H1 (cell line): ENCODE measurements at regions not wholly inside any gene's neighbourhood (a gene's known extent, or its start where the extent isn't known, plus 50 kb on each side); places are given as distances from the start of the nearest gene placed in this dataset.

Source experiments
- CTCF ChIA-PET: fragments of 300-600 bp; sonication (Branson Sonifier 250); formaldehyde crosslinking; loops from one replicate; lab custom pipeline; 2021; ENCODE audit not compliant: partially characterized antibody; lab: Charles Lee
- POLR2A ChIA-PET: fragments of 300-600 bp; sonication (Branson Sonifier 250); formaldehyde crosslinking; loops from one replicate; lab custom pipeline; 2021; ENCODE audit warnings: inconsistent platforms; ENCODE audit not compliant: partially characterized antibody; lab: Charles Lee
- DNase-seq, 2 experiments: peaks; one replicate each; pipeline versions ENCODE4 v3.0.0 to v3.0.0-alpha.2; 2010 to 2022; ENCODE audit warnings: low spot score in 2 of 2, low read depth in 1 of 2, mixed read lengths in 1 of 2
- FAIRE-seq: peaks from 2 replicates; lab custom pipeline; 2011; peaks lifted over from hg19 to GRCh38; lab: Jason Lieb, UNC
- H2AFZ ChIP-seq: 2 replicates; pipeline ENCODE4 v1.8.1; 2012; ENCODE audit warnings: low read length, inconsistent platforms
- H2AK5ac ChIP-seq: 2 replicates; pipeline ENCODE4 v1.6.1; 2013; ENCODE audit warnings: low read depth, low read length
- H2BK120ac ChIP-seq: replicated peaks from 2 replicates; pipeline ENCODE3; 2013; ENCODE audit warnings: low read depth, low read length, inconsistent platforms
- H2BK12ac ChIP-seq: 2 replicates; pipeline ENCODE4 v1.6.1; 2013; ENCODE audit warnings: low read depth, low read length
- H2BK15ac ChIP-seq: 2 replicates; pipeline ENCODE4 v1.6.1; 2013; ENCODE audit warnings: low read length
- H2BK20ac ChIP-seq: 2 replicates; pipeline ENCODE4 v1.6.1; 2013; ENCODE audit warnings: low read length
- H2BK5ac ChIP-seq: 2 replicates; pipeline ENCODE4 v1.6.1; 2013; ENCODE audit warnings: low read depth, low read length
- H3K14ac ChIP-seq: 2 replicates; pipeline ENCODE4 v1.6.1; 2013; ENCODE audit warnings: inconsistent platforms; ENCODE audit not compliant: insufficient read length
- H3K18ac ChIP-seq: 2 replicates; pipeline ENCODE4 v1.6.1; 2013; ENCODE audit warnings: low read length; ENCODE audit errors: extremely low read depth
- H3K23ac ChIP-seq: 2 replicates; pipeline ENCODE4 v1.6.1; 2013; ENCODE audit warnings: inconsistent platforms; ENCODE audit not compliant: insufficient read length
- H3K23me2 ChIP-seq: 2 replicates; pipeline ENCODE4 v1.6.1; 2013; ENCODE audit warnings: low read depth, low read length
- H3K27ac ChIP-seq: 2 replicates; pipeline ENCODE4 v1.6.1; 2011; ENCODE audit warnings: low read depth, low read length, inconsistent platforms
- H3K27me3 ChIP-seq, 4 experiments: replicated peaks in 1 of 4; 1 replicate in 1 of 4; 2 replicates in 3 of 4; pipeline versions ENCODE4 v1.6.1 to v1.8.1; 2011 to 2013; ENCODE audit warnings: low read length in 3 of 4, mild to moderate bottlenecking in 3 of 4, inconsistent platforms in 2 of 4, mixed read lengths in 2 of 4, moderate library complexity in 1 of 4; ENCODE audit not compliant: control insufficient read depth in 3 of 4, insufficient read depth in 3 of 4; ENCODE audit errors: extremely low read depth in 1 of 4
- H3K36me3 ChIP-seq, 4 experiments: 2 replicates each; pipeline versions ENCODE4 v1.6.1 to v1.8.1; 2011 to 2013; ENCODE audit warnings: mild to moderate bottlenecking in 4 of 4, low read length in 3 of 4, moderate library complexity in 2 of 4, control low read depth in 1 of 4, inconsistent platforms in 1 of 4; ENCODE audit not compliant: insufficient read depth in 4 of 4, control insufficient read depth in 2 of 4
- H3K4ac ChIP-seq: replicated peaks from 2 replicates; pipeline ENCODE3; 2013; ENCODE audit warnings: low read length, low read depth, mixed read lengths, inconsistent platforms; ENCODE audit not compliant: insufficient read length
- H3K4me1 ChIP-seq, 4 experiments: replicated peaks in 1 of 4; 1 replicate in 1 of 4; 2 replicates in 3 of 4; pipeline versions ENCODE4 v1.6.1 to v1.8.1; 2011 to 2013; ENCODE audit warnings: low read length in 3 of 4, inconsistent platforms in 2 of 4, mixed read lengths in 1 of 4; ENCODE audit not compliant: insufficient read depth in 4 of 4, control insufficient read depth in 3 of 4
- H3K4me2 ChIP-seq, 2 experiments: 2 replicates each; pipeline versions ENCODE4 v1.6.1 to v1.8.1; 2011 to 2013; ENCODE audit warnings: low read depth in 2 of 2, low read length in 2 of 2, control low read depth in 1 of 2, inconsistent platforms in 1 of 2, mild to moderate bottlenecking in 1 of 2; ENCODE audit not compliant: insufficient read depth in 1 of 2
- H3K4me3 ChIP-seq, 4 experiments: fragments of 200-600, 300-600 bp in 1 of 4; sonication (generic), shearing (Covaris generic), sonication (Bioruptor Twin) in 1 of 4; 2 replicates each; pipeline versions ENCODE4 v1.5.1 to v1.8.1; 2011 to 2016; ENCODE audit warnings: low read length in 4 of 4, low read depth in 3 of 4, control low read depth in 2 of 4, inconsistent platforms in 2 of 4, mild to moderate bottlenecking in 2 of 4, mixed read lengths in 1 of 4, moderate library complexity in 1 of 4; ENCODE audit not compliant: insufficient read depth in 2 of 4; ENCODE audit errors: extremely low read depth in 1 of 4
- H3K56ac ChIP-seq: replicated peaks from 2 replicates; pipeline ENCODE3; 2013; ENCODE audit warnings: low read depth, mild to moderate bottlenecking, mixed read lengths, low read length, inconsistent platforms; ENCODE audit not compliant: insufficient read length
- H3K79me1 ChIP-seq: 2 replicates; pipeline ENCODE4 v1.6.1; 2013; ENCODE audit warnings: low read depth, low read length, control low read depth
- H3K79me2 ChIP-seq, 2 experiments: 2 replicates each; pipeline versions ENCODE4 v1.6.1 to v1.8.1; 2012 to 2013; ENCODE audit warnings: low read length in 2 of 2, mild to moderate bottlenecking in 2 of 2, inconsistent platforms in 1 of 2; ENCODE audit not compliant: insufficient read depth in 2 of 2, control insufficient read depth in 1 of 2
- H3K9ac ChIP-seq, 4 experiments: replicated peaks in 1 of 4; 1 replicate in 1 of 4; 2 replicates in 3 of 4; pipeline versions ENCODE4 v1.6.1 to v1.8.1; 2011 to 2013; ENCODE audit warnings: low read depth in 3 of 4, low read length in 3 of 4, control low read depth in 2 of 4, mild to moderate bottlenecking in 2 of 4, moderate library complexity in 2 of 4, inconsistent platforms in 1 of 4; ENCODE audit errors: extremely low read depth in 1 of 4
- H3K9me3 ChIP-seq, 2 experiments: 2 replicates each; pipeline versions ENCODE4 v1.6.1 to v1.8.1; 2012 to 2013; ENCODE audit warnings: mild to moderate bottlenecking in 2 of 2, moderate library complexity in 2 of 2, control low read depth in 1 of 2, inconsistent platforms in 1 of 2, low read depth in 1 of 2, low read length in 1 of 2, mixed read lengths in 1 of 2; ENCODE audit not compliant: insufficient read depth in 2 of 2
- H4K20me1 ChIP-seq, 2 experiments: replicated peaks in 1 of 2; 2 replicates each; pipeline versions ENCODE3 to v1.8.1; 2011 to 2013; ENCODE audit warnings: inconsistent platforms in 2 of 2, low read length in 2 of 2, mild to moderate bottlenecking in 1 of 2; ENCODE audit not compliant: insufficient read depth in 2 of 2, control insufficient read depth in 1 of 2
- H4K5ac ChIP-seq: 2 replicates; pipeline ENCODE4 v1.6.1; 2013; ENCODE audit warnings: low read length, low read depth, mixed read lengths, inconsistent platforms; ENCODE audit not compliant: insufficient read length
- H4K8ac ChIP-seq: 2 replicates; pipeline ENCODE4 v1.8.0; 2013; ENCODE audit warnings: mild to moderate bottlenecking, moderate library complexity, low read length, inconsistent platforms; ENCODE audit not compliant: insufficient read depth; ENCODE audit errors: extremely low read depth
- H4K91ac ChIP-seq: replicated peaks from 2 replicates; pipeline ENCODE3; 2013; ENCODE audit warnings: low read length, mixed read lengths, inconsistent platforms; ENCODE audit not compliant: insufficient read length
- CBX5 ChIP-seq: fragments of 300-800, 300-1000 bp; sonication (generic); IDR thresholded peaks from 2 replicates; pipeline ENCODE4 v1.7.1; 2016; ENCODE audit warnings: antibody characterized with exemption, low read length, low read depth
- CHD1 ChIP-seq: IDR thresholded peaks from 2 replicates; pipeline ENCODE4 v1.6.1; 2012; ENCODE audit warnings: low read depth, low read length, improper control_type of control experiment
- CHD2 ChIP-seq: IDR thresholded peaks from 2 replicates; pipeline ENCODE4 v1.6.1; 2012; ENCODE audit warnings: low read length, improper control_type of control experiment
- FOSL1 ChIP-seq: IDR thresholded peaks from 2 replicates; pipeline ENCODE4 v1.6.1; 2011; ENCODE audit warnings: mild to moderate bottlenecking, low read depth, low read length, moderate library complexity; ENCODE audit not compliant: insufficient read depth
- JUN ChIP-seq: IDR thresholded peaks from 2 replicates; pipeline ENCODE4 v1.6.1; 2011; ENCODE audit warnings: low read depth, mild to moderate bottlenecking, improper control_type of control experiment, low read length
- NANOG ChIP-seq: IDR thresholded peaks from 2 replicates; pipeline ENCODE4 v1.6.1; 2011; ENCODE audit warnings: low read length, low read depth, mild to moderate bottlenecking, inconsistent platforms; ENCODE audit not compliant: insufficient read depth, poor library complexity, severe bottlenecking
- POLR2A ChIP-seq, 2 experiments: IDR thresholded peaks; 1 replicate in 1 of 2; 2 replicates in 1 of 2; pipeline ENCODE4 v1.6.1; 2011; ENCODE audit warnings: low read depth in 2 of 2, low read length in 2 of 2, mild to moderate bottlenecking in 2 of 2; ENCODE audit errors: control extremely low read depth in 1 of 2
- POU5F1 ChIP-seq: IDR thresholded peaks from 2 replicates; pipeline ENCODE4 v1.6.1; 2011; ENCODE audit warnings: low read depth, mild to moderate bottlenecking, low read length, moderate library complexity
- RXRA ChIP-seq: IDR thresholded peaks from 2 replicates; pipeline ENCODE4 v1.6.1; 2011; ENCODE audit warnings: low read depth, mild to moderate bottlenecking, low read length, moderate library complexity; ENCODE audit not compliant: insufficient read depth
- TCF12 ChIP-seq: IDR thresholded peaks from 2 replicates; pipeline ENCODE4 v1.6.1; 2011; ENCODE audit warnings: low read depth, mild to moderate bottlenecking, low read length
- TF ChIP-seq, protein P1 (sequence below), 3 experiments: IDR thresholded peaks; 1 replicate in 2 of 3; 2 replicates in 1 of 3; pipeline versions ENCODE4 v1.5.1 to v1.6.1; 2011; ENCODE audit warnings: low read length in 3 of 3, mild to moderate bottlenecking in 3 of 3, inconsistent platforms in 2 of 3, low read depth in 1 of 3, moderate library complexity in 1 of 3; ENCODE audit not compliant: insufficient read depth in 1 of 3; ENCODE audit errors: control extremely low read depth in 1 of 3
- TF ChIP-seq, protein P2 (sequence below): IDR thresholded peaks from 2 replicates; pipeline ENCODE4 v1.6.1; 2011; ENCODE audit warnings: low read depth, mild to moderate bottlenecking, low read length; ENCODE audit not compliant: insufficient read depth
- TF ChIP-seq, protein P3 (sequence below): IDR thresholded peaks from 2 replicates; pipeline ENCODE4 v1.6.1; 2012; ENCODE audit warnings: inconsistent platforms

DNA sequence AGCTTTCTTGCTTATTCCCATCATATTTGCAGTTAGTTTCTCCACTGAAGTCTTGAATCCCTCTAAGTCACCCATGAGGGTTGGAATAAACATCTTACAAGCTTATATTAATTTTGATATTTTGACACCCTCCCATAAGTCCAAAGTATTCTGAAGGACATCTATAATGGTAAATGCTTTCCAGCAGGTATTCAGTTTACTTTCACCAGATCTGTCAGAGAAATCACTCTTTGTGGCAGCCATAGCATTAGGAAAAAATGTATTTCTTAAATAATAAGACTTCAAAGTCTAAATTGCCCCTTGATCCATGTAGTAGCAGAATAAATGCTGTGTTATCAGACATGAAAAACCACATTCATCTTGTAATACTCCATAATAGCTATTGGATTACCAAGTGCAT lies 1371.7 kb upstream of the PABPC4L start:
- no peaks in the 10 kb centered on the region for H3K79me2 ChIP-seq
- no peaks in the 10 kb centered on the region for H3K79me1 ChIP-seq
- no peak overlapping the region for H2AFZ ChIP-seq
- no peak overlapping the region for H3K56ac ChIP-seq
- no peaks in the 10 kb centered on the region for H3K36me3 ChIP-seq
- H3K9ac ChIP-seq, result no peak overlapping the region
- H4K91ac ChIP-seq, result no peak overlapping the region
- no peak overlapping the region for H2BK120ac ChIP-seq
- POLR2A ChIA-PET, result no interaction called here
- no peaks in the 10 kb centered on the region for H3K27me3 ChIP-seq
- no peaks in the 10 kb centered on the region for H4K20me1 ChIP-seq
- H3K14ac ChIP-seq, result no peak overlapping the region
- H2BK20ac ChIP-seq, result no peak overlapping the region
- no peaks in the 10 kb centered on the region for H3K23me2 ChIP-seq
- H3K27ac ChIP-seq, result no peak overlapping the region
- DNase-seq (no peak), FAIRE-seq (no peak)
- no peak overlapping the region for H4K8ac ChIP-seq
- H3K4ac ChIP-seq, result no peak overlapping the region
- H2BK15ac ChIP-seq, result no peak overlapping the region
- no peak overlapping the region for H2BK12ac ChIP-seq
- no peaks in the 10 kb centered on the region for H3K9me3 ChIP-seq
- H3K18ac ChIP-seq, result no peak overlapping the region
- H3K4me2 ChIP-seq, result no peak overlapping the region
- no peak overlapping the region for H2BK5ac ChIP-seq
- no peak overlapping the region for H2AK5ac ChIP-seq
- CTCF ChIA-PET, result no interaction called here
- H4K5ac ChIP-seq, result no peak overlapping the region
- H3K4me3 ChIP-seq, result no peak overlapping the region
- no peak overlapping the region for H3K23ac ChIP-seq
- H3K4me1 ChIP-seq, result no peaks in the 10 kb centered on the region
- TF ChIP-seq NANOG, result no peak
- no peak for TF ChIP-seq POU5F1
- TF ChIP-seq FOSL1, result no peak
- no peak for TF ChIP-seq CBX5
- no peak for TF ChIP-seq POLR2A (IDR thresholded peaks at IDR 0.05; ENCODE audit: control extremely low read depth in 1 of 2, low read depth in 2 of 2, low read length in 2 of 2)
- TF ChIP-seq, protein P1, sequence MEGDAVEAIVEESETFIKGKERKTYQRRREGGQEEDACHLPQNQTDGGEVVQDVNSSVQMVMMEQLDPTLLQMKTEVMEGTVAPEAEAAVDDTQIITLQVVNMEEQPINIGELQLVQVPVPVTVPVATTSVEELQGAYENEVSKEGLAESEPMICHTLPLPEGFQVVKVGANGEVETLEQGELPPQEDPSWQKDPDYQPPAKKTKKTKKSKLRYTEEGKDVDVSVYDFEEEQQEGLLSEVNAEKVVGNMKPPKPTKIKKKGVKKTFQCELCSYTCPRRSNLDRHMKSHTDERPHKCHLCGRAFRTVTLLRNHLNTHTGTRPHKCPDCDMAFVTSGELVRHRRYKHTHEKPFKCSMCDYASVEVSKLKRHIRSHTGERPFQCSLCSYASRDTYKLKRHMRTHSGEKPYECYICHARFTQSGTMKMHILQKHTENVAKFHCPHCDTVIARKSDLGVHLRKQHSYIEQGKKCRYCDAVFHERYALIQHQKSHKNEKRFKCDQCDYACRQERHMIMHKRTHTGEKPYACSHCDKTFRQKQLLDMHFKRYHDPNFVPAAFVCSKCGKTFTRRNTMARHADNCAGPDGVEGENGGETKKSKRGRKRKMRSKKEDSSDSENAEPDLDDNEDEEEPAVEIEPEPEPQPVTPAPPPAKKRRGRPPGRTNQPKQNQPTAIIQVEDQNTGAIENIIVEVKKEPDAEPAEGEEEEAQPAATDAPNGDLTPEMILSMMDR (IDR thresholded peaks at IDR 0.05; ENCODE audit: control extremely low read depth in 1 of 3, insufficient read depth in 1 of 3, low read depth in 1 of 3, low read length in 3 of 3), result no peak
- TF ChIP-seq, protein P2, sequence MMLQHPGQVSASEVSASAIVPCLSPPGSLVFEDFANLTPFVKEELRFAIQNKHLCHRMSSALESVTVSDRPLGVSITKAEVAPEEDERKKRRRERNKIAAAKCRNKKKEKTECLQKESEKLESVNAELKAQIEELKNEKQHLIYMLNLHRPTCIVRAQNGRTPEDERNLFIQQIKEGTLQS, result no peak
- TF ChIP-seq, protein P3, sequence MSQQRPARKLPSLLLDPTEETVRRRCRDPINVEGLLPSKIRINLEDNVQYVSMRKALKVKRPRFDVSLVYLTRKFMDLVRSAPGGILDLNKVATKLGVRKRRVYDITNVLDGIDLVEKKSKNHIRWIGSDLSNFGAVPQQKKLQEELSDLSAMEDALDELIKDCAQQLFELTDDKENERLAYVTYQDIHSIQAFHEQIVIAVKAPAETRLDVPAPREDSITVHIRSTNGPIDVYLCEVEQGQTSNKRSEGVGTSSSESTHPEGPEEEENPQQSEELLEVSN, result no peak
- no peak for TF ChIP-seq CHD1
- TF ChIP-seq JUN, result no peak
- no peak for TF ChIP-seq CHD2
- no peak for TF ChIP-seq TCF12
- no peak for TF ChIP-seq RXRA
